H54 (cell line): ENCODE measurements at regions not wholly inside any gene's neighbourhood (a gene's known extent, or its start where the extent isn't known, plus 50 kb on each side); places are given as distances from the start of the nearest gene placed in this dataset.

Experiments
- DNase-seq: peaks from one replicate; pipeline ENCODE4 v3.0.0; 2011; ENCODE audit warnings: low spot score, mixed read lengths; ENCODE audit not compliant: insufficient read length
- FAIRE-seq: peaks from 3 replicates; lab custom pipeline; 2011; peaks lifted over from hg19 to GRCh38; lab: Jason Lieb, UNC
- POLR2A ChIP-seq: IDR thresholded peaks from 2 replicates; pipeline ENCODE4 v1.6.1; 2011; ENCODE audit warnings: low read depth, mild to moderate bottlenecking, low read length

- FAIRE-seq, result no peak
- no peak for DNase-seq
Observed at GRCh38 chr15:47945872-47946650, 174.7 kb upstream of the SLC24A5 start.

GRCh38 chr15:47949815-47950214 lies 171.0 kb upstream of the SLC24A5 start:
- FAIRE-seq (no peak), DNase-seq (no peak)
- no peak for TF ChIP-seq POLR2A

More at GRCh38 chr15:47945872-47946650, 174.7 kb upstream of the SLC24A5 start:
- no peak for TF ChIP-seq POLR2A

- FAIRE-seq, result no peak
- no peak for TF ChIP-seq POLR2A
- DNase-seq, result no peak
Observed at GRCh38 chr15:47950447-47950846, 170.3 kb upstream of the SLC24A5 start.

GRCh38 chr15:47951781-47952180 lies 169.0 kb upstream of the SLC24A5 start:
- no peak for FAIRE-seq
- TF ChIP-seq POLR2A, result no peak
- no peak for DNase-seq

GRCh38 chr15:47954196-47954595 lies 166.6 kb upstream of the SLC24A5 start:
- no peak for TF ChIP-seq POLR2A
- DNase-seq (no peak), FAIRE-seq (no peak)

- no peak for TF ChIP-seq POLR2A
- no peak for DNase-seq
- FAIRE-seq, result no peak
Observed at GRCh38 chr15:47955021-47955420, 165.8 kb upstream of the SLC24A5 start.

- no peak for DNase-seq
- TF ChIP-seq POLR2A, result no peak
- FAIRE-seq, result no peak
Observed at GRCh38 chr15:47959617-47960413, 161.0 kb upstream of the SLC24A5 start.

- DNase-seq, result no peak
- FAIRE-seq, result no peak
- TF ChIP-seq POLR2A, result no peak
Observed at GRCh38 chr15:47961401-47962090, 159.2 kb upstream of the SLC24A5 start.

- no peak for TF ChIP-seq POLR2A
- DNase-seq (no peak), FAIRE-seq (no peak)
Observed at GRCh38 chr15:47963265-47963664, 157.5 kb upstream of the SLC24A5 start.

GRCh38 chr15:47964229-47964628 lies 156.6 kb upstream of the SLC24A5 start:
- FAIRE-seq, result no peak
- DNase-seq, result no peak
- TF ChIP-seq POLR2A, result no peak

- no peak for FAIRE-seq
- no peak for TF ChIP-seq POLR2A
- DNase-seq, result no peak
Observed at GRCh38 chr15:47965297-47965696, 155.5 kb upstream of the SLC24A5 start.

GRCh38 chr15:47968593-47968992 lies 152.2 kb upstream of the SLC24A5 start:
- TF ChIP-seq POLR2A, result no peak
- no peak for FAIRE-seq
- no peak for DNase-seq

GRCh38 chr15:47971637-47972036 lies 149.2 kb upstream of the SLC24A5 start:
- no peak for FAIRE-seq
- no peak for DNase-seq
- no peak for TF ChIP-seq POLR2A

- DNase-seq (no peak), FAIRE-seq (no peak)
- no peak for TF ChIP-seq POLR2A
Observed at GRCh38 chr15:47972738-47973137, 148.1 kb upstream of the SLC24A5 start.
